PC-3 (cell line): ENCODE measurements at regions not wholly inside any gene's neighbourhood (a gene's known extent, or its start where the extent isn't known, plus 50 kb on each side); places are given as distances from the start of the nearest gene placed in this dataset.
A peak's percentile ranks its signal among the peaks of the same experiment; 100 is the strongest.

Experiments
- ATAC-seq: fragments of 200-7000 bp; cut with Tn5 transposase; 2 replicates; pipeline ENCODE4 v1.9.1; 2020; ENCODE audit warnings: mild to moderate bottlenecking, moderate library complexity
- BruUV-seq: library from RNA; stranded (reverse); fragments of 400-500 nt; replicated peaks from 2 replicates; lab custom pipeline; 2021; lab: Mats Ljungman, UMichigan
- CTCF ChIA-PET: fragments of 300-600 bp; sonication (Branson Sonifier 250); formaldehyde crosslinking; loops from one replicate; lab custom pipeline; 2022; ENCODE audit warnings: antibody characterized with exemption; lab: Charles Lee
- POLR2A ChIA-PET: fragments of 300-600 bp; sonication (Branson Sonifier 250); formaldehyde crosslinking; loops from one replicate; lab custom pipeline; 2022; ENCODE audit warnings: antibody characterized with exemption; ENCODE audit not compliant: unreplicated experiment; lab: Charles Lee
- DNase-seq: peaks from one replicate; pipeline ENCODE4 v3.0.0-alpha.2; 2015
- H2AFZ ChIP-seq: fragments of 300-600 bp; sonication (generic); 2 replicates; pipeline ENCODE4 v1.6.0; 2016; ENCODE audit warnings: antibody characterized with exemption, low read length
- H3F3A ChIP-seq: fragments of 300-600 bp; sonication (generic); one replicate; pipeline ENCODE4 v1.6.0; 2017; ENCODE audit warnings: antibody characterized with exemption, low read length, control low read depth, mild to moderate bottlenecking; ENCODE audit not compliant: unreplicated experiment
- H3K27ac ChIP-seq: fragments of 300-600 bp; sonication (generic); 2 replicates; pipeline ENCODE4 v1.5.1; 2016; ENCODE audit warnings: mild to moderate bottlenecking, low read length
- H3K27me3 ChIP-seq: fragments of 300-600 bp; sonication (generic); 2 replicates; pipeline ENCODE4 v1.6.1; 2016; ENCODE audit warnings: low read length, mixed read lengths
- H3K36me3 ChIP-seq: fragments of 300-600 bp; sonication (generic); 2 replicates; pipeline ENCODE4 v1.6.1; 2016; ENCODE audit warnings: low read depth, mixed run types, low read length, mixed read lengths
- H3K4me1 ChIP-seq: fragments of 300-600 bp; sonication (generic); 2 replicates; pipeline ENCODE4 v1.5.1; 2016; ENCODE audit warnings: low read length; ENCODE audit not compliant: insufficient read depth
- H3K4me2 ChIP-seq: fragments of 300-600 bp; sonication (generic); 2 replicates; pipeline ENCODE4 v1.6.0; 2016; ENCODE audit warnings: low read length
- H3K4me3 ChIP-seq: fragments of 300-600 bp; sonication (generic); 2 replicates; pipeline ENCODE4 v1.5.1; 2016; ENCODE audit warnings: mild to moderate bottlenecking, low read length, mixed read lengths
- H3K79me2 ChIP-seq: fragments of 300-600 bp; sonication (generic); 2 replicates; pipeline ENCODE4 v1.6.1; 2017; ENCODE audit warnings: low read length, mixed read lengths
- H3K9ac ChIP-seq: fragments of 300-600 bp; sonication (generic); 2 replicates; pipeline ENCODE4 v1.6.0; 2016; ENCODE audit warnings: mild to moderate bottlenecking, low read length
- H3K9me2 ChIP-seq: fragments of 300-600 bp; sonication (generic); replicated peaks from 2 replicates; pipeline ENCODE4 v1.6.1; 2016; ENCODE audit warnings: mixed run types, low read length, mixed read lengths
- H3K9me3 ChIP-seq: fragments of 300-600 bp; sonication (generic); 2 replicates; pipeline ENCODE4 v1.6.1; 2016; ENCODE audit warnings: low read length, mixed read lengths
- H4K20me1 ChIP-seq: fragments of 300-600 bp; sonication (generic); 2 replicates; pipeline ENCODE4 v1.6.1; 2016; ENCODE audit warnings: low read length, mixed read lengths
- EZH2 ChIP-seq: fragments of 300-600 bp; sonication (generic); IDR thresholded peaks from one replicate; pipeline ENCODE4 v1.6.1; 2017; ENCODE audit warnings: antibody characterized with exemption, mild to moderate bottlenecking, low read length; ENCODE audit not compliant: unreplicated experiment
- EZH2phosphoT487 ChIP-seq: fragments of 300-600 bp; sonication (generic); IDR thresholded peaks from 2 replicates; pipeline ENCODE4 v1.6.1; 2018; ENCODE audit warnings: mild to moderate bottlenecking, antibody characterized with exemption, low read length, borderline replicate concordance
- intact Hi-C: fragments of 100-400 bp; cut with micrococcal nuclease; formaldehyde crosslinking; loops from 2 replicates; pipeline ENCODE4 v1.9.0; 2023
- TF ChIP-seq, protein P1 (sequence below): fragments of 300-600 bp; sonication (generic); conservative IDR thresholded peaks from 2 replicates; pipeline ENCODE4 v1.5.1; 2017; ENCODE audit warnings: antibody characterized with exemption, low read depth, mild to moderate bottlenecking, low read length

DNA sequence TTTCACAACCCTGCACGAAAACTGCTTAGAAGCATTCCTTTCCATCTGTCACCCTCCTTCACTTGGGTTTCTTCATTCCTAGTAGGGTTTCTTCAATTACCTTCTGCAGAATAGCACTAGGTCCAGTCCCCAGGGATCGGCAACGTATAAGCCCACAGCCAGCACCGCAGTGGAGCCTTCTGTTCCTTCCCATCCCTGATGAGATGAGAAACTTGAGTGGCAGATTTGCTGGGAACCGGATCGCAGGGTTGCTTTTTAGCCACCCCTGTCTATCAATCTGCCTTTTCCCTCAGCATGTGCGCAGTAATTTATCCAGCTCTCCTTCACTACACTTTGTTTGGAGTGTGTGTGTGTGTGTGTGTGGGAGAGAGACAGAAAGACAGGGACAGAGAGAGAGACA, 94.2 kb downstream of the CD8B2 start:
- no peak overlapping the region for H3K9ac ChIP-seq
- H3K27me3 ChIP-seq: peaks cover 56% of the 10 kb centered on the region
- no peaks in the 10 kb centered on the region for H3K4me1 ChIP-seq
- H3K27ac ChIP-seq: no peak overlapping the region
- no peak overlapping the region for H3K4me2 ChIP-seq
- ATAC-seq: no peak
- BruUV-seq: no TSS peak
- H4K20me1 ChIP-seq: no peaks in the 10 kb centered on the region
- no peak overlapping the region for H2AFZ ChIP-seq
- POLR2A ChIA-PET: no interaction called here
- intact Hi-C loops: loop anchor here (5.0 kb wide), 1 partner anchor 479 kb away; no protein-coding TSS in a partner anchor
- no peaks in the 10 kb centered on the region for H3K79me2 ChIP-seq
- no peaks in the 10 kb centered on the region for H3F3A ChIP-seq
- no peaks in the 10 kb centered on the region for H3K9me2 ChIP-seq
- CTCF ChIA-PET: interaction anchor here (0.6 kb wide), 1 partner anchor 25 kb away, joined by 3 read pairs; no protein-coding TSS in a partner anchor
- H3K4me3 ChIP-seq: no peak overlapping the region
- no peak for DNase-seq
- TF ChIP-seq EZH2 (no peak), EZH2phosphoT487 (no peak)
- TF ChIP-seq, protein P1, sequence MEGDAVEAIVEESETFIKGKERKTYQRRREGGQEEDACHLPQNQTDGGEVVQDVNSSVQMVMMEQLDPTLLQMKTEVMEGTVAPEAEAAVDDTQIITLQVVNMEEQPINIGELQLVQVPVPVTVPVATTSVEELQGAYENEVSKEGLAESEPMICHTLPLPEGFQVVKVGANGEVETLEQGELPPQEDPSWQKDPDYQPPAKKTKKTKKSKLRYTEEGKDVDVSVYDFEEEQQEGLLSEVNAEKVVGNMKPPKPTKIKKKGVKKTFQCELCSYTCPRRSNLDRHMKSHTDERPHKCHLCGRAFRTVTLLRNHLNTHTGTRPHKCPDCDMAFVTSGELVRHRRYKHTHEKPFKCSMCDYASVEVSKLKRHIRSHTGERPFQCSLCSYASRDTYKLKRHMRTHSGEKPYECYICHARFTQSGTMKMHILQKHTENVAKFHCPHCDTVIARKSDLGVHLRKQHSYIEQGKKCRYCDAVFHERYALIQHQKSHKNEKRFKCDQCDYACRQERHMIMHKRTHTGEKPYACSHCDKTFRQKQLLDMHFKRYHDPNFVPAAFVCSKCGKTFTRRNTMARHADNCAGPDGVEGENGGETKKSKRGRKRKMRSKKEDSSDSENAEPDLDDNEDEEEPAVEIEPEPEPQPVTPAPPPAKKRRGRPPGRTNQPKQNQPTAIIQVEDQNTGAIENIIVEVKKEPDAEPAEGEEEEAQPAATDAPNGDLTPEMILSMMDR: no peak
- H3K36me3 ChIP-seq: no peaks in the 10 kb centered on the region
- H3K9me3 ChIP-seq: no peaks in the 10 kb centered on the region

DNA sequence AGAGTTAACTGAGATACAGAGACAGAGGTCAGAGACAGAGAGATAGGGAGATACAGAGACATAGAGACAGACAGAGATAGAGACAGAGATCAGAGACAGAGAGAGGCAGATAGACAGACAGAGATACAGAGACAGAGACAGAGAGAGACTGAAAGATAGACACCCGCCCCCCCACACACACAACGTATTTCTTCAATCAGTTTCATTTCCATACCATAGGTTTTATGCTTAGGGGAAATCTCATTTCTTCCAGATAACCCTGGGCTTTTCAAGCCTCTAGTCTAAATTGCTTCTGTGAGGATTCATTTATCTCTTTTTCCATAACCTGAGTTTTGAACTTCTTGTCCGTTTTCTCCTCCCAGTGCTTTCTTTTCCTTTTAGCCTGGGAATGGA, 94.6 kb downstream of the CD8B2 start:
- no peak overlapping the region for H3K9ac ChIP-seq
- BruUV-seq: no TSS peak
- ATAC-seq (no peak), DNase-seq (no peak)
- peaks cover 53% of the 10 kb centered on the region for H3K27me3 ChIP-seq
- H3K27ac ChIP-seq: no peak overlapping the region
- TF ChIP-seq EZH2 (no peak), EZH2phosphoT487 (no peak)
- TF ChIP-seq, protein P1: no peak
- peak overlapping the region; percentile 69 for H3K4me2 ChIP-seq
- no peaks in the 10 kb centered on the region for H3K9me2 ChIP-seq
- H3K36me3 ChIP-seq: no peaks in the 10 kb centered on the region
- no peaks in the 10 kb centered on the region for H4K20me1 ChIP-seq
- no peaks in the 10 kb centered on the region for H3K4me1 ChIP-seq
- intact Hi-C loops: loop anchor here (2.0 to 5.0 kb wide), 2 partner anchors 39 to 479 kb away; no protein-coding TSS in a partner anchor
- peak overlapping the region; percentile 35; the same call in 1 of the 2 replicates for H3K4me3 ChIP-seq
- no peaks in the 10 kb centered on the region for H3F3A ChIP-seq
- H3K9me3 ChIP-seq: no peaks in the 10 kb centered on the region
- ChIA-PET POLR2A (no interaction called here), CTCF (interaction anchor here (0.6 to 0.8 kb wide), 3 partner anchors 19 to 662 kb away, joined by 3 to 17 read pairs (median 7); no protein-coding TSS in a partner anchor)
- H3K79me2 ChIP-seq: no peaks in the 10 kb centered on the region
- peak overlapping the region; percentile 57; the same call in 1 of the 2 replicates for H2AFZ ChIP-seq
